ENCODE measurements at regions not wholly inside any gene's neighbourhood (a gene's known extent, or its start where the extent isn't known, plus 50 kb on each side); places are given as distances from the start of the nearest gene placed in this dataset.

GRCh38 chr18:29140590-29140989, 963.7 kb upstream of the CDH2 start:
- TF ChIP-seq CTCF (IDR thresholded peaks at IDR 0.05; ENCODE audit: insufficient read depth, low read length) (no peak), POLR2AphosphoS5 (IDR thresholded peaks at IDR 0.05; ENCODE audit: low read depth) (no peak), GABPA (IDR thresholded peaks at IDR 0.05; ENCODE audit: low read depth) (no peak)
